Effector memory CD4-positive, alpha-beta T cell (primary cell): ENCODE measurements at regions not wholly inside any gene's neighbourhood (a gene's known extent, or its start where the extent isn't known, plus 50 kb on each side); places are given as distances from the start of the nearest gene placed in this dataset.

ENCODE experiments used
- DNase-seq, 3 donors: peaks; one replicate each; pipeline ENCODE4 v3.0.0-alpha.2; 2020
- H3K27ac ChIP-seq: 2 replicates; pipeline ENCODE4 v1.7.0; 2013; ENCODE audit warnings: mild to moderate bottlenecking, low read length, moderate library complexity; ENCODE audit not compliant: insufficient read depth, poor library complexity, severe bottlenecking
- H3K27me3 ChIP-seq: replicated peaks from 2 replicates; pipeline ENCODE4 v1.7.0; 2013; ENCODE audit warnings: mild to moderate bottlenecking, low read length; ENCODE audit not compliant: insufficient read depth, control insufficient read depth, poor library complexity, severe bottlenecking
- H3K36me3 ChIP-seq: 2 replicates; pipeline ENCODE4 v1.7.0; 2013; ENCODE audit warnings: mild to moderate bottlenecking, low read length, moderate library complexity; ENCODE audit not compliant: control insufficient read depth, insufficient read depth
- H3K4me1 ChIP-seq: 2 replicates; pipeline ENCODE4 v1.7.0; 2013; ENCODE audit warnings: low read length, mild to moderate bottlenecking; ENCODE audit not compliant: control insufficient read depth, insufficient read depth, poor library complexity, severe bottlenecking
- H3K4me3 ChIP-seq: 2 replicates; pipeline ENCODE4 v1.7.0; 2013; ENCODE audit warnings: low read length, low read depth, mild to moderate bottlenecking; ENCODE audit not compliant: insufficient read depth, poor library complexity, severe bottlenecking
- H3K9me3 ChIP-seq: 2 replicates; pipeline ENCODE4 v1.7.0; 2013; ENCODE audit warnings: mild to moderate bottlenecking, low read length, moderate library complexity; ENCODE audit not compliant: control insufficient read depth

DNA sequence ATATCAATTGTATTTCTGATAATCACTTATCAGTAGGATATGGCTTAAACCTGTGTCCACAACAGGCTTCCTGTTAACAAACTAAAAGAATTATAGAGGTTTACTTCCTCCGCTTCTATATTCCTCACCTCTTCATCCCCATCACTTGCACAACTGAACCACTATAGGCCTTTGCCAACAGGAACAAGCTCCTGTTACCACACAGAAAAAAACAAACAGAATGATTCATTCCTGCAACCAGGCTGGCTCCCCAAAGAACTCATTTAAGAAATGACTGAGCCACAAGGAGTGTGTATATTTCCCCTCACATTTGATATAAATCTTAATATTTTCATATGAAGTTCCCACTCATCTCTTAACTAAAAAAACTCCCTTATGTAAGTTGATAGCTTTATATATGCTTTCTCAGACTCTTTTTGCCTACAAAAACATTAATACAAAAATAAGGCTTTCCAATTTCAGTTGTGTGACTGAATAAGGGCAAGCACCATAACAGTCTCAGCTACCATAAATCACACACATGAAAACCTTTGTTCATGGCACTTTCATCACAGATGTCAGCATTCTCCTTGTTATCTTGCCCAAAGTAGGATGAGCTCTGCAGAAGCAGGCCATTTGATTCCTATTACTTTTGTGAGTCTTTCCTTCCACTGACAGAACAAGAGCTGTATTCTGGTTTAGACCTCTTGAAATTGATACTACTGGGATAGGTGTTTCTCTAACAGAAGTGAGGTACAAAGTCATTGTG is 366.8 kb downstream of the SLITRK1 start:
- H3K4me3 ChIP-seq = no peak overlapping the region
- H3K27ac ChIP-seq = no peak overlapping the region
- no peak for DNase-seq

DNA sequence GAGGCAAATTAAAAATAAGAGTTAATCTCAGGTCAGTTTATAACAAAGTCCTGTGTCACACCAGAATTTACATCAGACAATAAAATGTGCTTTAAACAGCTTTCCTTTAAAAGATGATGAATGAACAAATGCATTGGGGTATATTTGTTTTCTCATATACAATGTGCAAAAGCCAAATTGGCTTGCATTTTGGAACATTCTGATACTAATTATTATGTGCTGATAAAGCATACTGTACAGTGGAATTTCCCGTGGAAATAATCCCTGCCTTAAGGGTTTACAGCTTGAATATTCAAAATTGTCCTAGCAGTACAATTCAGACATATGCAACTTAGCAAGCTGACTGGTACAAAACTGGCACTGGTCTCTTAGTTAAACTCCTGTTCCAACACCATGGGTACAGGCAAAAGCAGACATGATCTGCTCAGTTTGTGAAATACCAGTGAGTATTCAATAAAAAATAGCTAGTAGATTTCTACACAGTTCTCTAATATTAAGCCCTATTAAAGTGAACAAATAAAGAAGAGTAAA is 373.4 kb downstream of the SLITRK1 start:
- Histone ChIP-seq H3K4me1 (no peaks in the 10 kb centered on the region), H3K27ac (no peak overlapping the region), H3K4me3 (no peak overlapping the region), H3K27me3 (no peaks in the 10 kb centered on the region), H3K9me3 (no peaks in the 10 kb centered on the region), H3K36me3 (no peaks in the 10 kb centered on the region)
- DNase-seq = no peak

More for the DNA sequence above, 366.8 kb downstream of the SLITRK1 start:
- H3K27me3 ChIP-seq = no peaks in the 10 kb centered on the region
- H3K36me3 ChIP-seq = no peaks in the 10 kb centered on the region
- H3K9me3 ChIP-seq = no peaks in the 10 kb centered on the region
- H3K4me1 ChIP-seq = no peaks in the 10 kb centered on the region

DNA sequence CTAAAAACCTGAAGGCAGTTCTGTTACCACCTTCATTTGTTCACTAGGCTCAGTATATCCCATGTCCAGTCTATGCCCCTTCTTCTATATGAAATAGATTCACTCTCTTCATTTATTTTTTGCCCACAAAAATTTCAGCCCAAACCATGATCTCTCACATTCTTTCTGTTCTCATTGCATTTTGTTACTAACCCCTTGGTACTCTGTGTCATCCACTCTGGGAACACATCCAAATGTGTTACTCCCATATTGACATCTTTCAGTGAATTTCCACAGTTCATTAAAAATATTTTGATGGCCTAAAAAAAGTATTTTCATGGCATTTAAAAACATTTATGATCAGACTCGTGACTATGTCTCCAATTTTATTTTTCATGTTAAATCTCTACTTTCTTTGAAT is 378.9 kb downstream of the SLITRK1 start:
- H3K9me3 ChIP-seq = no peaks in the 10 kb centered on the region
- no peaks in the 10 kb centered on the region for H3K4me1 ChIP-seq
- H3K4me3 ChIP-seq = no peak overlapping the region
- H3K36me3 ChIP-seq = no peaks in the 10 kb centered on the region
- H3K27me3 ChIP-seq = no peaks in the 10 kb centered on the region
- H3K27ac ChIP-seq = no peak overlapping the region
- no peak for DNase-seq

DNA sequence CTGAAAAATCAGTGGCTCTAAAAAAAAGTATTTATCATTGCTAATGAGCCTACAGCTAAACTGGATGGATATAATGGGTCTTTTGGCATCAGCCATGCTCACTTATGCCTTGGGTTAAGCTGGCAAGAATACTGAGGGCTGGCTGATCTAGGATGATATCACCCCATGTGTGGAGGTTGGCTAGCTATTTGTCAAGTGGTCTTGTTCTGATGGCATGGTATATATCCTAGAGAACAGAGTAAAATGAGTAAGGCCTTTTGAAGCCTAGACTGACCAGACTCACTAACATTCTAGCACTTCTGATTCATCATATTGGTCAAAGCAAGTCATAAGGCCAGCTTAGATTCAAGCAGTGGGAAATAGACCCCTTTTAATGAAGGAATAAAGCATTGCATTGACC is 383.0 kb downstream of the SLITRK1 start:
- no peaks in the 10 kb centered on the region for H3K36me3 ChIP-seq
- no peak for DNase-seq
- H3K4me3 ChIP-seq = no peak overlapping the region
- no peaks in the 10 kb centered on the region for H3K27me3 ChIP-seq
- H3K9me3 ChIP-seq = no peaks in the 10 kb centered on the region
- H3K4me1 ChIP-seq = no peaks in the 10 kb centered on the region
- H3K27ac ChIP-seq = no peak overlapping the region

DNA sequence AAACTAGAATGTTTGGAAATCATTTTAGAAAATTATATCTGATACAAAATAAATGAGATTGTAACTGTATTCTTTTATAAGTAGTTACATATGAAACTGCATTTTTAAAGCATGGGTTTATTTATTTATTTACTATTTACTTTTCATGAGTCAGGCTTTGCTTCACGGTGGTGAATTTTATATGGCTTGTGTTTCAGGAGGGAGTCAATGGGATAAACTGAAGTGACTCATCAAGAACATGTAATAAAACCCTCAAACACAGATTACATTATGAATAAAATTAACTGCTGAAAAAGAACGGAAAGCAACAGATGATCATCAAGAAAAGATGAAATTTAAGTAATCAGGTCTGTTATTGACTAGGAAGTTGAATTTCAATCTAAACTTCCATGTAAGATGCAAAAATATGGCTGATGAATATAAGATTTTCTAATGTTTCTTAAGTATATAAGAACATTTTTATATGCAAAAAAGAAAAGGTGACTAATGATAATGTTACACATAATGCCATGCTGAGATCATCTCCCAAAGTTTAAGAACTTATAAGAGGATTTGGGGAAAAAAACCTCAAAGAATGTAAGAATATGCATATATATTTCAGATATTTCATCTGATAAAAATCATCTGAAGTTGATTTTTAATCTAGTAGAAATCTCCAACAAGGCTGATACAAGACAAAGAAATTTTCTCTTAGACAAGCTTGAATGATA is 383.6 kb downstream of the SLITRK1 start:
- no peak for DNase-seq
- H3K9me3 ChIP-seq = no peaks in the 10 kb centered on the region

DNA sequence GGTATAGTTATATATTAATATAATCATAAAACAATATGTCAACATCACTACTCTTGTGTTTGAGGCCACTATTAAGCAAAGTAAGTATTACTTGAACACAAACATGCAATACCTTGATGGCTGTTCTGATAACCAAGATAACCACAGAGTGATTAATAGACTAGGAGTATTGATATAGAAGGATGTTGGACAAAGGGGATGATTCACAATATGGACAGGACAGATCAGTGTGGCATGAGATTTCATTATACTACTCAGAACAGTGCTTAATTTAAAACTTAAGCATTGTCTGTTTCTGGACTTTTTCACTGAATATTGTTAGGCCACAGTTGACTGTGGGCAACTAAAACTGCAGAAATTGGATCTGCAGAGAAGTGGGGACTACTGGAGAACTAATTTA is 384.2 kb downstream of the SLITRK1 start:
- no peaks in the 10 kb centered on the region for H3K4me1 ChIP-seq
- H3K4me3 ChIP-seq = no peak overlapping the region
- H3K36me3 ChIP-seq = no peaks in the 10 kb centered on the region
- no peak overlapping the region for H3K27ac ChIP-seq
- DNase-seq = no peak
- H3K9me3 ChIP-seq = no peaks in the 10 kb centered on the region
- H3K27me3 ChIP-seq = no peaks in the 10 kb centered on the region

More for the DNA sequence above, 383.6 kb downstream of the SLITRK1 start:
- Histone ChIP-seq H3K4me1 (no peaks in the 10 kb centered on the region), H3K27me3 (no peaks in the 10 kb centered on the region), H3K36me3 (no peaks in the 10 kb centered on the region), H3K4me3 (no peak overlapping the region), H3K27ac (no peak overlapping the region)

DNA sequence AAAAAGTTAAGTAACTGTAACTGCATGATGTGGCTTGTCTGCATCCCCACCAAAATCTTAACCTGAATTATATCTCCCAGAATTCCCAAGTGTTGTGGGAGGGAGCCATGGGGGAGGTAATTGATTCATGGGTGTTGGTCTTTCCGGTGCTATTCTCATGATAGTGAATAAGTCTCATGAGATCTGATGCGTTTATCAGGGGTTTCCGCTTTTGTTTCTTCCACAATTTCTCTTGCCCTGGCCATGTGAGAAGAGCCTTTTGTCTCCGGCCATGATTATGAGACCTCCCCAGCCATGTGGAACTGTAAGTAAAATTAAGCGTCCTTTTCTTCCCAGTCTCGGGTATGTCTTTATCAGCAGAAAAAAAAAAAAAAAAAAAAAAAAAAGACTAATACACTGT is 385.8 kb downstream of the SLITRK1 start:
- no peaks in the 10 kb centered on the region for H3K36me3 ChIP-seq
- no peaks in the 10 kb centered on the region for H3K4me1 ChIP-seq
- no peaks in the 10 kb centered on the region for H3K9me3 ChIP-seq
- no peak overlapping the region for H3K4me3 ChIP-seq
- H3K27ac ChIP-seq = no peak overlapping the region
- H3K27me3 ChIP-seq = no peaks in the 10 kb centered on the region
- no peak for DNase-seq

DNA sequence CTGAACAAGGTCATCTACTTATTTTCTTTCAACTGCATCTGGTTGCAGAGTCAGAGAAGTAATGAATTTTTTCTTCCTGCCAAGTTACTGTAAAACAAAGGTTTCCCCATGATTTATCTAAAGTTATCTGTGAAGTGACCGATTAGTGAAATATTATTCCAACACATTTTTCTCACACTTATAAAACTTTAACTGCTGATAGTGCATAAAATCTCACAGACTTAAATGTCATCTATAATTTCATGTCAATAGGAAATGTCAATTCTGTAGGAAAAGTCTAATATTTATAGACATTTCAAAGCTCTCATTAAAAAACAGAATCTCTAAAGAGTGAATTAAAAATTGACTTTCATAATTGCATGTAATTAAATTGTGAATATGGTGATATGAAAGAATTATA is 397.2 kb downstream of the SLITRK1 start:
- H3K27me3 ChIP-seq = no peaks in the 10 kb centered on the region
- DNase-seq = no peak
- H3K27ac ChIP-seq = no peak overlapping the region
- H3K9me3 ChIP-seq = no peaks in the 10 kb centered on the region
- no peaks in the 10 kb centered on the region for H3K36me3 ChIP-seq
- no peaks in the 10 kb centered on the region for H3K4me1 ChIP-seq
- H3K4me3 ChIP-seq = no peak overlapping the region

DNA sequence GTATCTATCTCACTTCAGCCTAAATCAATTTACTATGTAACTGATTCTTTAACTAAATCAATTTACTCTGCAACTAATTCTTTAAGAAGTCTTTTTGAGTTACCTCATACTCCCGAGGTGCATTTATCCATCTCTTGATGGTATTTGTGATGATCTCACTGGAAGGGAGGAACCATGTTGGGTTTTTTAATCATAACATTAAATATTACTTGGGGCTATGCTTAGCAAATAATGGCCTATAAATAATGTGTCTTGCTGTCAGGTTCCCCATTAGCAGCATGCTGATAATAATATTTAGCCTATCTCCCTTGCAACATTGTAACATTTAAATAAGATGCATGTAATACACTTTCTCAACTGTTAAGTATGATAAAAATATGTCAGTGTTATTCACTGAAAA is 411.3 kb downstream of the SLITRK1 start:
- Histone ChIP-seq H3K4me1 (no peaks in the 10 kb centered on the region), H3K36me3 (no peaks in the 10 kb centered on the region), H3K4me3 (no peak overlapping the region), H3K27me3 (no peaks in the 10 kb centered on the region), H3K9me3 (no peaks in the 10 kb centered on the region), H3K27ac (no peak overlapping the region)
- no peak for DNase-seq

DNA sequence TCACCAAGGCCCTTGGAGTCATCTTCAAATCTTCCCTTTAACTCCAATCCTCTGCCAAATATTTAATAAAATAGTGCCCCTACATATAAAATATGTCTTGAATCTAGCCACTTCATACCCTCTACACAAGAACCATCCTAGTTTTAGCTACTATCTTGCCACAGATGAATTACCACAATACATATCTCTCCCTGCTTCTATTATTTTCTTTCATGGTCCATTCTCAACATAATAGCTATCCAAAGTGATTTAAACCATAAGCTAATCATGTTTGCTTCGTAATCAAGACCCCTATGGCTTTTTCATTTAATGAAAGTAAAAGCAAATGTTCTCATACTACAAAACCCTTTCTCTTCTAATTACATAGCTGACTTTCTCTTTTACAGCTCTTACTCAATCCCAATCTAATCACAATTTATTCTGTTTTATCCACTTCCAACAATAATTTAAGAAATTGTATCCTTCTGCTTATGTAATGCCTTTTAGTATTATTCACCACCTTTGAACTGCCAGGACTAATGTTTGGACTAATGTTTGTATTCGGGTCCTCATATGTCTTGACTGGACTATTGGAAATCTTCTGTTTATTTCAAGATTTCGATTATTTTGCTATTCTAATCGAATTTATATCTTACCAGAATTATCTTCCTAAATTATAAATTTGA is 412.0 kb downstream of the SLITRK1 start:
- Histone ChIP-seq H3K27me3 (no peaks in the 10 kb centered on the region), H3K27ac (no peak overlapping the region), H3K4me3 (no peak overlapping the region), H3K9me3 (no peaks in the 10 kb centered on the region), H3K4me1 (no peaks in the 10 kb centered on the region), H3K36me3 (no peaks in the 10 kb centered on the region)
- no peak for DNase-seq
